ENCODE measurements at regions not wholly inside any gene's neighbourhood (a gene's known extent, or its start where the extent isn't known, plus 50 kb on each side); places are given as distances from the start of the nearest gene placed in this dataset.
"Not testable (repeated sequence)": the region's sequence is repeated elsewhere in the genome, so short reads cannot be mapped to it uniquely, and the experiment has no call there.

GRCh38 chr3:124346487-124346886 lies 354.6 kb upstream of the ROPN1 start:
- no peak for DNase-seq (ENCODE audit: low read depth, low spot score)
- H3K27ac ChIP-seq, result no peak overlapping the region

GRCh38 chr3:124347418-124347817 lies 355.5 kb upstream of the ROPN1 start:
- no peak for DNase-seq (ENCODE audit: low read depth, low spot score)
- H3K27ac ChIP-seq, result no peak overlapping the region

GRCh38 chr3:124348555-124348954 lies 356.6 kb upstream of the ROPN1 start:
- not testable (repeated sequence) for H3K27ac ChIP-seq; DNase-seq (ENCODE audit: low read depth, low spot score)

GRCh38 chr3:124351430-124352148 lies 359.7 kb upstream of the ROPN1 start:
- DNase-seq (ENCODE audit: low read depth, low spot score), result no peak
- H3K27ac ChIP-seq, result no peak overlapping the region

DNA sequence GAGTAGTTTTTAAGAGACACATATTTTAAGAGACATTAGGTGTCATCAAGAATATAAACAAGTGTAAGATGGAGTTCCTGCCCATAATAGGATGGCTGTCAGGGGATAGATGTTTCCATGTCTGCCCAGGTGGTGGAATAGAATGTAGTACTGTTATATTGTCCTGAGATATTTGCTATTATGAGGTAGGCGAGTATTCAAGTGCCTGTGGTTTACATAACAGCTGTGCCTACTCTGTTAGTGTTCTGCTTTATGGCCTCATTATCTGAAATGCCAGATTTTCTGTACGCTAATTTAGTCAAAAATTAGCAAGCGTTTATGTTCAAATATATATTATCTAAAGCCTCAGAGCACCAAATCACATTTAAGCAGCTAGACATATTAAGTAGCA lies 360.2 kb upstream of the ROPN1 start:
- no peak overlapping the region for H3K27ac ChIP-seq
- no peak for DNase-seq (ENCODE audit: low read depth, low spot score)

DNA sequence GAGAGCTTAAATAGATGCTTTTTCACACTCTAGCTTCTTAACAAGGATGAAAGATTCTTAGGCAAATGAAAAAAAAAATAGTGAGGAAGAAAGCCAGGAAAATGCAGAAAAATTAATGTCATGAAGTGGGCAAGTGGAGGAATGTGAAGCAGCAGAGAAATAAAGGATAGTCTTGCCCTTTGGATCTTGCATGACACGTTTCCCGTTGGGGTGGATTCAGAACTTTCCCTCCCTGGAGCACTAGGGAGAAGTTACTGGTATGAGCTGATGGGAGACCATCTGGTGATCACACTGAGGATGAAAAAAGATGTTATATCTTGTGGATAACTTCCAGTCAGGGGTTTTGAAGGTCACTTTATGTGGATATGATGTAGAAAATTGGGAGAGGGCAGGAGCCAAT lies 361.8 kb upstream of the ROPN1 start:
- DNase-seq (ENCODE audit: low read depth, low spot score), result no peak
- no peak overlapping the region for H3K27ac ChIP-seq

GRCh38 chr3:124354150-124354549 lies 362.2 kb upstream of the ROPN1 start:
- no peak for DNase-seq (ENCODE audit: low read depth, low spot score)
- no peak overlapping the region for H3K27ac ChIP-seq

DNA sequence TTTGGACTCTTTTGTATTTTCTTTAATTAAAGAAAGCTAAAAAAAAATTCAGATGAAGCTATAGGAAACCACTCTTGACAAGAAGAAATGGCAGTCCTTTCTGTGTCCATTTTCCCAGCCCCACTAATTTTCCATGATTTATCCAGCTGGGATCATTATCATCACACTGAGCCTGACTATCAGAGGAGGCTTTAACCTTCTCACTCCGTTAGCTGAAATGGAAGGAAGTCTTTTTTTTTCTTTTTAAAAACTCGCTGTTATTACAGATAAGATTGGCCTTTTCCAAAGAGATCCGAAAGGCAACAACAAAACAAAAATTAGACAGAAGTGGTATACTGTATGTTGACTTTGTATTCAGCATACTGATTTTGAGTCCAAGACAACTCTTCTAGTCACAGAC lies 366.2 kb upstream of the ROPN1 start:
- H3K27ac ChIP-seq, result no peak overlapping the region
- DNase-seq (ENCODE audit: low read depth, low spot score), result no peak

GRCh38 chr3:124360155-124360554 lies 368.2 kb upstream of the ROPN1 start:
- H3K27ac ChIP-seq, result no peak overlapping the region
- no peak for DNase-seq (ENCODE audit: low read depth, low spot score)

GRCh38 chr3:124360563-124360962 lies 368.6 kb upstream of the ROPN1 start:
- no peak for DNase-seq (ENCODE audit: low read depth, low spot score)
- H3K27ac ChIP-seq, result no peak overlapping the region

- no peak overlapping the region for H3K27ac ChIP-seq
- DNase-seq (ENCODE audit: low read depth, low spot score), result no peak
Observed at GRCh38 chr3:124361566-124361965, 368.7 kb upstream of the UMPS start.

- no peak overlapping the region for H3K27ac ChIP-seq
- no peak for DNase-seq (ENCODE audit: low read depth, low spot score)
Observed at GRCh38 chr3:124362455-124362854, 367.8 kb upstream of the UMPS start.

DNA sequence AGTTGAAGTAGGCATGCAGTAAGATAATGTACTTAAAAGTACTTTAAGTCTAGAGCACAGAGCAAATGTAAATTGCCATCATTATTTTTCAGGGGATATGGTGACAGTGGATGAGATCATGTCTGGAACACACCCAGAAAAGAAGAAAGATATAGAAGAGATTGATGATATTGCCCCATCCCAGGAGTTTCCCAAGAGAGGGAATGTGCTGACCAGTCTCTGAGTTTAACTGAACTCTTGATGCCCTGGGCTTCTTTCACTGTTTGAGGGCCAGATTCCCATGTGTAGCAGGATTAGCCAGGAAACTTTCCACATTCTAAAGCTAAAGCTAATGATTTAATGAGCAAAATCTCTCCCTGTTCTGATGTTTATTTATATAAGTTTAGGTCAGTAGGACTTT lies 366.8 kb upstream of the UMPS start:
- no peak for DNase-seq (ENCODE audit: low read depth, low spot score)
- H3K27ac ChIP-seq, result no peak overlapping the region

GRCh38 chr3:124364317-124365020 lies 365.8 kb upstream of the UMPS start:
- no peak for DNase-seq (ENCODE audit: low read depth, low spot score)
- H3K27ac ChIP-seq, result no peak overlapping the region

DNA sequence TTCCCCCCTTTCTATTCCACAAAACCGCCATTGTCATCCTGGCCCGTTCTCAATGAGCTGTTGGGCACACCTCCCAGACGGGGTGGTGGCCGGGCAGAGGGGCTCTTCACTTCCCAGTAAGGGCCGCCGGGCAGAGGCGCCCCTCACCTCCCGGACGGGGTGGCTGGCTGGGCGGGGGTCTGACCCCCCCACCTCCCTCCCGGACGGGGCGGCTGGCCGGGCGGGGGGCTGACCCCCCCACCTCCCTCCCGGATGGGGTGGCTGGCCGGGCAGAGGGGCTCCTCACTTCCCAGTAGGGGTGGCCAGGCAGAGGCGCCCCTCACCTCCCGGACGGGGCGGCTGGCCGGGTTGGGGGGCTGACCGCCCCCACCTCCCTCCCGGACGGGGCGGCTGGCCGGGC lies 363.6 kb upstream of the UMPS start:
- not testable (repeated sequence) for H3K27ac ChIP-seq; DNase-seq (ENCODE audit: low read depth, low spot score)

DNA sequence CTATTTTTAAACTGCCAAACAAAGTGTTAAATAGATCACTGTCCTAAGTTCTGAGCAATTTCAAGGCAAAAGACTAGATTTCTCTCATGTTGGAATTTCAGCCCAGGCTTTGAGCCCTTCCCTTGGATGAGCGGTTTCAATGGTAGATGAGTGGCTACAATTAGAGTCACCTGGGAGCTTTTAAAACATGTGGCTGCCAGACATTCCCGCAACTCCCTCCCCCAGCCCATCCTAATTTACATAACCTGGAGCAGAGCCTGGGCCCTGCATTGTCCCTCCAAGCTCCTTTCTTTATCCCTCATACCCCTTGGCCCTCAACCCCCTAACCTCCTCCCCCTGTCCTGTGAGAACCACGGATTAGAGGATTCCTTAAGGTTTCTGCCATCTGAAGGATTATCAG lies 357.5 kb upstream of the UMPS start:
- no peak overlapping the region for H3K27ac ChIP-seq
- no peak for DNase-seq (ENCODE audit: low read depth, low spot score)

DNA sequence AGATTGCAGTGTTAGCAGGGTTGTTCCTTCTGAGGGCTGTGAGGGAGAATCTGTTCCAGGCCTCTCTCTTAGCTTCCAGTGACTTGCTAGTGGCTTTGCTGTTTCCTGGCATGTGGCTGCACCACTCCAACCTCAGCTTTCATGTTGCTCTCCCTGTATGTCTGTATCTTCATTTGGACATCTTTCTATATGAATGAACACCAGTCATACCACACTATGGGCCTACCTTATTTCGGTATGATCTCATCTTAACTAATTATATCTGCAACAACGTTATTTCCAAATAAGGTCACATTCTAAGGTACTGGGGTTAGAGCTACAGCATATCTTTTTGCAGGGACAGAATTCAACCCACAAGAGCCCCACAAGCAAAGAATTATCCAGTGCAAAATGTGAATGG lies 356.7 kb upstream of the UMPS start:
- DNase-seq (ENCODE audit: low read depth, low spot score), result no peak
- H3K27ac ChIP-seq, result no peak overlapping the region

DNA sequence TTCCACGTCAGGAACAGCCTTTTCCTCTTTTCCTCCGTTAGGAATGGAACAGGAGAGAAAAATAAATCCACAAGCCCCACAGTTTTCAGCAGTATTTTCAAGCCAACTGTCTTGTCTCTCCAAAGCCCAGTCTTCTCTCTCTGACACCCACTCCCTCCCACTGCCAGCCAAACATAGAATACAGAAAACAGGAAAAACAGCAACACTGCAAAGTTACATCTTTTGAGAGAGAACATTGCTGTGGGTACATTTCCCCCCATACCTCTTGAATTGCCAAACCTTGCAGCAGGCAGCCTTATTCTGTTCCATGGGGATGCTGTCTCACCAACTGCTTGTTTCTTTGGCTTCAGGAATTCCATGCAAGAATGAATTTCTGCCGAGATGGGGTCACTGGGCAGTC lies 355.7 kb upstream of the UMPS start:
- no peak overlapping the region for H3K27ac ChIP-seq
- DNase-seq (ENCODE audit: low read depth, low spot score), result no peak

GRCh38 chr3:124381575-124382333 lies 348.5 kb upstream of the UMPS start:
- DNase-seq (ENCODE audit: low read depth, low spot score), result peak; percentile 76
- H3K27ac ChIP-seq, result no peak overlapping the region

DNA sequence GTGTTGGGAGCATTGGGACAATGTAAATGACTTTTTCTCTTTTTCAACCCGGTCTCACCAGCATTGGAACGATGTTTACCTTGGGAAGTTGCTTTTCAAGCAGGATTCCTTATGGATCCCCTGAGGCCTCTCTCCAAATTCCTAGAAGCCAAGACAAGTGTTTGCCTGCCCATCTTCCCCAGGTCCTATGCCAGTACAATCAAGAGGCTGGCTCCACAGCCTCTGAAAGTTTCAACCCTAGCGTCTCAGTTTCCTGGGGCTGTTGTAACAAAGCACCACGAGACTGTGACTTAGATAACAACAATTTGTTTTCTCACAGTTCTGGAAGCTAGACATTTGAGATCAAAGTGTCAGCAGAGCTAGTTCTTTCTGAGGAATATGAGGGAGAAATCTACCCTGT lies 347.2 kb upstream of the UMPS start:
- H3K27ac ChIP-seq, result peak overlapping the region; percentile 62
- peak; percentile 34 for DNase-seq (ENCODE audit: low read depth, low spot score)

DNA sequence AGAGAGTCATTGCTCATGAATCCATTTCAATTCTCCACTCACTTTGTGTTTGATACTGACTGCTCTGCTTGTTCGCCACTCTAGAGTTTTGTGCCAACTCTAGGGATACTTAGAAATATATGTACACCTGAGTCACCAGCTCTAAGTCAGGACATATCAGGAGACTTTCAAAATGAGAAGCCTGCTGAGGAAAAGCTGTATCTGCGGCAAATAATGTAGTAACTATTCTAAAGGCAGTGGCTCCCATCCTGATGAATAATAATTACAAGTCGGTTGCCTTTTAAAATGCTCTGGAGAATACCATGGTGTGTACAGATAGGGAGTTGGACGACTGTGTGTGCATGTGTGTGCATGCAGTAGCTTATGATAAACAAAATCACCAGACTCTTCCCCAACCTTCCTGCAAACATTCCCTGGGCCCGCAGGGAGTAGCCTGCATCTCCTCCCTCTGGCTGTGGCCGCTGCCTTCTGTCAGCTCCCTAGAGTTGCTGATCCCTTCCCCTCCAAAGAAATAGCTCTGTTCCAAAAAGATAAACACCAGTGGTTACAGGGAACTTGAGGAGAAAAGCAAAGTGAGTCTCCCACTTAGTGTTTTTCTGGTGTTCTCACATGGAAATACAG lies 346.3 kb upstream of the UMPS start:
- DNase-seq (ENCODE audit: low read depth, low spot score), result no peak
- H3K27ac ChIP-seq, result peak overlapping the region; percentile 62

All from epithelial cell of prostate (primary cell).